Uterus (tissue), 2 donors: ENCODE measurements at regions not wholly inside any gene's neighbourhood (a gene's known extent, or its start where the extent isn't known, plus 50 kb on each side); places are given as distances from the start of the nearest gene placed in this dataset.

ENCODE experiments used
- POLR2A ChIP-seq, 2 donors: fragments of 450-650 bp; IDR thresholded peaks; one replicate each; pipeline ENCODE4 v1.6.1; 2016; ENCODE audit warnings: antibody characterized with exemption in 2 of 2, mild to moderate bottlenecking in 1 of 2, moderate library complexity in 1 of 2
- TF ChIP-seq, protein P1 (sequence below), 4 experiments: fragments of 200-600 bp in 2 of 4; fragments of 450-650 bp in 2 of 4; sonication (generic) in 2 of 4; IDR thresholded peaks; one replicate each; pipeline ENCODE4 v1.5.1; 2016 to 2019; ENCODE audit warnings: antibody characterized with exemption in 4 of 4, mild to moderate bottlenecking in 2 of 4, moderate library complexity in 1 of 4

- TF ChIP-seq, protein P1, sequence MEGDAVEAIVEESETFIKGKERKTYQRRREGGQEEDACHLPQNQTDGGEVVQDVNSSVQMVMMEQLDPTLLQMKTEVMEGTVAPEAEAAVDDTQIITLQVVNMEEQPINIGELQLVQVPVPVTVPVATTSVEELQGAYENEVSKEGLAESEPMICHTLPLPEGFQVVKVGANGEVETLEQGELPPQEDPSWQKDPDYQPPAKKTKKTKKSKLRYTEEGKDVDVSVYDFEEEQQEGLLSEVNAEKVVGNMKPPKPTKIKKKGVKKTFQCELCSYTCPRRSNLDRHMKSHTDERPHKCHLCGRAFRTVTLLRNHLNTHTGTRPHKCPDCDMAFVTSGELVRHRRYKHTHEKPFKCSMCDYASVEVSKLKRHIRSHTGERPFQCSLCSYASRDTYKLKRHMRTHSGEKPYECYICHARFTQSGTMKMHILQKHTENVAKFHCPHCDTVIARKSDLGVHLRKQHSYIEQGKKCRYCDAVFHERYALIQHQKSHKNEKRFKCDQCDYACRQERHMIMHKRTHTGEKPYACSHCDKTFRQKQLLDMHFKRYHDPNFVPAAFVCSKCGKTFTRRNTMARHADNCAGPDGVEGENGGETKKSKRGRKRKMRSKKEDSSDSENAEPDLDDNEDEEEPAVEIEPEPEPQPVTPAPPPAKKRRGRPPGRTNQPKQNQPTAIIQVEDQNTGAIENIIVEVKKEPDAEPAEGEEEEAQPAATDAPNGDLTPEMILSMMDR (IDR thresholded peaks at IDR 0.05) = no peak
- TF ChIP-seq POLR2A (IDR thresholded peaks at IDR 0.05) = no peak
Observed at GRCh38 chr4:36824682-36825081, 419.9 kb upstream of the NWD2 start.
